T-helper 1 cell treated with Interleukin-12 subunit alpha and Interleukin-12 subunit beta and Interleukin-4 antibody, amounts not matched to agents 30 μg/mL and 1 μg/mL, for 36 hours (primary cell): ENCODE measurements at regions not wholly inside any gene's neighbourhood (a gene's known extent, or its start where the extent isn't known, plus 50 kb on each side); places are given as distances from the start of the nearest gene placed in this dataset.

Experiments
- H3K27ac Mint-ChIP-seq: one replicate; pipeline ENCODE4 v1.8.0; 2021; ENCODE audit warnings: mild to moderate bottlenecking, mixed read lengths
- H3K27me3 Mint-ChIP-seq: one replicate; pipeline ENCODE4 v1.8.0; 2021; ENCODE audit warnings: low read depth, mixed read lengths
- H3K36me3 Mint-ChIP-seq: one replicate; pipeline ENCODE4 v1.8.0; 2021; ENCODE audit warnings: low read depth, mixed read lengths
- H3K4me1 Mint-ChIP-seq: one replicate; pipeline ENCODE4 v1.8.0; 2021; ENCODE audit warnings: low read depth, mixed read lengths
- H3K4me3 Mint-ChIP-seq: one replicate; pipeline ENCODE4 v1.8.0; 2021; ENCODE audit warnings: mild to moderate bottlenecking, moderate library complexity, mixed read lengths
- H3K9me3 Mint-ChIP-seq: one replicate; pipeline ENCODE4 v1.8.0; 2021; ENCODE audit warnings: mixed read lengths

- H3K27me3 Mint-ChIP-seq, result no peaks in the 10 kb centered on the region
- peaks cover 5% of the 10 kb centered on the region for H3K4me1 Mint-ChIP-seq
- H3K9me3 Mint-ChIP-seq, result peaks cover 5% of the 10 kb centered on the region
- no peak overlapping the region for H3K27ac Mint-ChIP-seq
- H3K36me3 Mint-ChIP-seq, result no peaks in the 10 kb centered on the region
- H3K4me3 Mint-ChIP-seq, result no peak overlapping the region
Measured at GRCh38 chrX:43165343-43165920, 387.5 kb upstream of the PPP1R2C start.

- H3K27me3 Mint-ChIP-seq, result no peaks in the 10 kb centered on the region
- no peak overlapping the region for H3K4me3 Mint-ChIP-seq
- no peak overlapping the region for H3K27ac Mint-ChIP-seq
- H3K4me1 Mint-ChIP-seq, result peaks cover 5% of the 10 kb centered on the region
- H3K9me3 Mint-ChIP-seq, result peaks cover 5% of the 10 kb centered on the region
- H3K36me3 Mint-ChIP-seq, result no peaks in the 10 kb centered on the region
Measured at GRCh38 chrX:43166874-43167273, 388.9 kb upstream of the PPP1R2C start.

GRCh38 chrX:43175434-43175833 is 397.5 kb upstream of the PPP1R2C start:
- Mint-ChIP-seq H3K27me3 (no peaks in the 10 kb centered on the region), H3K9me3 (peaks cover 13% of the 10 kb centered on the region), H3K36me3 (no peaks in the 10 kb centered on the region), H3K27ac (no peak overlapping the region), H3K4me1 (no peaks in the 10 kb centered on the region), H3K4me3 (no peak overlapping the region)

- H3K36me3 Mint-ChIP-seq, result no peaks in the 10 kb centered on the region
- H3K9me3 Mint-ChIP-seq, result peaks cover 13% of the 10 kb centered on the region
- H3K27ac Mint-ChIP-seq, result no peak overlapping the region
- no peaks in the 10 kb centered on the region for H3K4me1 Mint-ChIP-seq
- H3K27me3 Mint-ChIP-seq, result no peaks in the 10 kb centered on the region
- no peak overlapping the region for H3K4me3 Mint-ChIP-seq
Measured at GRCh38 chrX:43176686-43177085, 398.7 kb upstream of the PPP1R2C start.

- Mint-ChIP-seq H3K27me3 (no peaks in the 10 kb centered on the region), H3K4me1 (no peaks in the 10 kb centered on the region), H3K27ac (no peak overlapping the region), H3K4me3 (no peak overlapping the region), H3K9me3 (no peaks in the 10 kb centered on the region), H3K36me3 (no peaks in the 10 kb centered on the region)
Measured at GRCh38 chrX:43188296-43188695, 410.3 kb upstream of the PPP1R2C start.

GRCh38 chrX:43211570-43211969 is 433.6 kb upstream of the PPP1R2C start:
- H3K27ac Mint-ChIP-seq, result no peak overlapping the region
- no peaks in the 10 kb centered on the region for H3K4me1 Mint-ChIP-seq
- no peak overlapping the region for H3K4me3 Mint-ChIP-seq
- no peaks in the 10 kb centered on the region for H3K36me3 Mint-ChIP-seq
- H3K9me3 Mint-ChIP-seq, result peaks cover 24% of the 10 kb centered on the region
- H3K27me3 Mint-ChIP-seq, result no peaks in the 10 kb centered on the region

GRCh38 chrX:43218198-43218597 is 437.9 kb upstream of the MAOA start:
- no peaks in the 10 kb centered on the region for H3K4me1 Mint-ChIP-seq
- no peaks in the 10 kb centered on the region for H3K36me3 Mint-ChIP-seq
- H3K4me3 Mint-ChIP-seq, result no peak overlapping the region
- no peak overlapping the region for H3K27ac Mint-ChIP-seq
- peaks cover 11% of the 10 kb centered on the region for H3K9me3 Mint-ChIP-seq
- no peaks in the 10 kb centered on the region for H3K27me3 Mint-ChIP-seq

GRCh38 chrX:43224496-43224895 is 431.6 kb upstream of the MAOA start:
- H3K4me1 Mint-ChIP-seq, result no peaks in the 10 kb centered on the region
- no peak overlapping the region for H3K27ac Mint-ChIP-seq
- no peaks in the 10 kb centered on the region for H3K9me3 Mint-ChIP-seq
- no peaks in the 10 kb centered on the region for H3K36me3 Mint-ChIP-seq
- no peak overlapping the region for H3K4me3 Mint-ChIP-seq
- no peaks in the 10 kb centered on the region for H3K27me3 Mint-ChIP-seq

GRCh38 chrX:43225626-43226328 is 430.3 kb upstream of the MAOA start:
- H3K9me3 Mint-ChIP-seq, result no peaks in the 10 kb centered on the region
- no peak overlapping the region for H3K4me3 Mint-ChIP-seq
- no peaks in the 10 kb centered on the region for H3K36me3 Mint-ChIP-seq
- no peaks in the 10 kb centered on the region for H3K27me3 Mint-ChIP-seq
- H3K4me1 Mint-ChIP-seq, result no peaks in the 10 kb centered on the region
- no peak overlapping the region for H3K27ac Mint-ChIP-seq

- H3K4me3 Mint-ChIP-seq, result no peak overlapping the region
- H3K4me1 Mint-ChIP-seq, result no peaks in the 10 kb centered on the region
- H3K9me3 Mint-ChIP-seq, result no peaks in the 10 kb centered on the region
- no peaks in the 10 kb centered on the region for H3K27me3 Mint-ChIP-seq
- H3K36me3 Mint-ChIP-seq, result no peaks in the 10 kb centered on the region
- H3K27ac Mint-ChIP-seq, result no peak overlapping the region
Measured at GRCh38 chrX:43238461-43238945, 417.6 kb upstream of the MAOA start.

- no peak overlapping the region for H3K4me3 Mint-ChIP-seq
Measured at GRCh38 chrX:43239356-43239755, 416.7 kb upstream of the MAOA start.

GRCh38 chrX:43255596-43255995 is 400.5 kb upstream of the MAOA start:
- Mint-ChIP-seq H3K4me1 (no peaks in the 10 kb centered on the region), H3K36me3 (no peaks in the 10 kb centered on the region), H3K27me3 (no peaks in the 10 kb centered on the region), H3K9me3 (peaks cover 6% of the 10 kb centered on the region), H3K27ac (no peak overlapping the region), H3K4me3 (no peak overlapping the region)

More at GRCh38 chrX:43239356-43239755, 416.7 kb upstream of the MAOA start:
- H3K27ac Mint-ChIP-seq, result no peak overlapping the region
- H3K9me3 Mint-ChIP-seq, result no peaks in the 10 kb centered on the region
- H3K27me3 Mint-ChIP-seq, result no peaks in the 10 kb centered on the region
- no peaks in the 10 kb centered on the region for H3K4me1 Mint-ChIP-seq
- no peaks in the 10 kb centered on the region for H3K36me3 Mint-ChIP-seq

- H3K27ac Mint-ChIP-seq, result no peak overlapping the region
- no peak overlapping the region for H3K4me3 Mint-ChIP-seq
- no peaks in the 10 kb centered on the region for H3K36me3 Mint-ChIP-seq
- H3K4me1 Mint-ChIP-seq, result no peaks in the 10 kb centered on the region
- H3K27me3 Mint-ChIP-seq, result no peaks in the 10 kb centered on the region
- peaks cover 10% of the 10 kb centered on the region for H3K9me3 Mint-ChIP-seq
Measured at GRCh38 chrX:43266487-43266886, 389.6 kb upstream of the MAOA start.

GRCh38 chrX:43267652-43268051 is 388.4 kb upstream of the MAOA start:
- no peak overlapping the region for H3K27ac Mint-ChIP-seq
- no peaks in the 10 kb centered on the region for H3K27me3 Mint-ChIP-seq
- peaks cover 10% of the 10 kb centered on the region for H3K9me3 Mint-ChIP-seq

GRCh38 chrX:43269201-43269600 is 386.9 kb upstream of the MAOA start:
- H3K9me3 Mint-ChIP-seq, result peaks cover 7% of the 10 kb centered on the region
- no peaks in the 10 kb centered on the region for H3K36me3 Mint-ChIP-seq
- H3K4me1 Mint-ChIP-seq, result no peaks in the 10 kb centered on the region
- H3K27ac Mint-ChIP-seq, result no peak overlapping the region
- H3K27me3 Mint-ChIP-seq, result no peaks in the 10 kb centered on the region
- H3K4me3 Mint-ChIP-seq, result no peak overlapping the region

More at GRCh38 chrX:43267652-43268051, 388.4 kb upstream of the MAOA start:
- Mint-ChIP-seq H3K4me3 (no peak overlapping the region), H3K36me3 (no peaks in the 10 kb centered on the region), H3K4me1 (no peaks in the 10 kb centered on the region)
